ENCODE measurements at regions not wholly inside any gene's neighbourhood (a gene's known extent, or its start where the extent isn't known, plus 50 kb on each side); places are given as distances from the start of the nearest gene placed in this dataset.

DNA sequence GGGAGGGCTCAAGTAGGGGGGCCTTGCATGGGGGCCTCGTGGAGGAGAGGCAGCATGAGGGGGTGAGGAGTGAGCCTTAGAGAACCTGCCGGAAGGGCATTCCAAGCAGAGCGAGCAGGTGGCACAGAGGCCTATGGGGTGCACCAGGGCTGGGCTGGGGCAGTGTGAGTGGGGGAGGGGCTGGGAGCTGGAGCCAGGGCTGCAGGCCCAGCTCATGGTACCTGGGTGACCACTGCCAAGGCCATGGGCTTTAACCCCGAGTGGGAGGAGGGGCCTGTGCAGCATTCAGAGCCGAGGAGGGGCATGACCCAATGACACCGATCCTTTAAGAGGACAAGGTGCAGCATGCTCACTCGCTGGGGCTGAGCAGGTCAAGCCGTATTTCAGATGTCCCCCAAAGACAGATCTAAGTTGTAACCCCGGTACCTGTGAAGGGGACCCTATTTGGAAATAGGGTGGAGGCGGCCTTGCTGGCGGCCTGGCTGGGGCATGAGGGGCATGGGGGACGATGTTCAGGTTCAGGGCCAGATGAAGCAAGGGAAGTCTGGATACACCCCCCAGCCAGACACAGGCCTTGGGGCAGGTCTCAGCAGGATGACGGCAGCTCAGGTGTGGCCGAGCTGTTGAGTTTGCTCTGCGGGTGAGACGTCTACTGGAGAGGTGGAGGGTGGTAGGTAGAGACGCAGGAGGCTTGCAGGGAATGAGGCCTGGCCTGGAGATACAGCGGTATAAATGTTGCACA lies 137.0 kb downstream of the CPZ start:
- TF ChIP-seq, protein P1, sequence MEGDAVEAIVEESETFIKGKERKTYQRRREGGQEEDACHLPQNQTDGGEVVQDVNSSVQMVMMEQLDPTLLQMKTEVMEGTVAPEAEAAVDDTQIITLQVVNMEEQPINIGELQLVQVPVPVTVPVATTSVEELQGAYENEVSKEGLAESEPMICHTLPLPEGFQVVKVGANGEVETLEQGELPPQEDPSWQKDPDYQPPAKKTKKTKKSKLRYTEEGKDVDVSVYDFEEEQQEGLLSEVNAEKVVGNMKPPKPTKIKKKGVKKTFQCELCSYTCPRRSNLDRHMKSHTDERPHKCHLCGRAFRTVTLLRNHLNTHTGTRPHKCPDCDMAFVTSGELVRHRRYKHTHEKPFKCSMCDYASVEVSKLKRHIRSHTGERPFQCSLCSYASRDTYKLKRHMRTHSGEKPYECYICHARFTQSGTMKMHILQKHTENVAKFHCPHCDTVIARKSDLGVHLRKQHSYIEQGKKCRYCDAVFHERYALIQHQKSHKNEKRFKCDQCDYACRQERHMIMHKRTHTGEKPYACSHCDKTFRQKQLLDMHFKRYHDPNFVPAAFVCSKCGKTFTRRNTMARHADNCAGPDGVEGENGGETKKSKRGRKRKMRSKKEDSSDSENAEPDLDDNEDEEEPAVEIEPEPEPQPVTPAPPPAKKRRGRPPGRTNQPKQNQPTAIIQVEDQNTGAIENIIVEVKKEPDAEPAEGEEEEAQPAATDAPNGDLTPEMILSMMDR (IDR thresholded peaks at IDR 0.05; ENCODE audit: control extremely low read depth, extremely low read depth) = no peak
- Histone ChIP-seq H3K9me3 (ENCODE audit: control insufficient read depth in 4 of 4, insufficient read depth in 3 of 4, low read length in 3 of 4) (peaks cover 0 to 13% (median 0%) of the 10 kb centered on the region in 4 donors), H3K27me3 (ENCODE audit: control insufficient read depth in 3 of 3, insufficient read depth in 3 of 3, low read length in 2 of 3) (peaks cover 4 to 12% (median 5%) of the 10 kb centered on the region in 3 donors), H3K36me3 (ENCODE audit: control insufficient read depth in 4 of 4, insufficient read depth in 4 of 4, low read length in 4 of 4) (no peaks in the 10 kb centered on the region), H3K4me1 (ENCODE audit: control insufficient read depth in 5 of 5, insufficient read depth in 5 of 5, low read length in 5 of 5) (no peaks in the 10 kb centered on the region), H3K9ac (ENCODE audit: insufficient read depth in 1 of 2, low read length in 2 of 2) (no peak overlapping the region), H3K4me3 (no peak overlapping the region), H3K27ac (ENCODE audit: low read depth in 1 of 2, low read length in 1 of 2) (no peak overlapping the region)
- ATAC-seq (ENCODE audit: insufficient read depth, low FRiP score) (no peak), DNase-seq (no peak)
- 88 to 92% methylated on average over 17 to 18 of the region's 18 CpGs for WGBS, 2 donors

DNA sequence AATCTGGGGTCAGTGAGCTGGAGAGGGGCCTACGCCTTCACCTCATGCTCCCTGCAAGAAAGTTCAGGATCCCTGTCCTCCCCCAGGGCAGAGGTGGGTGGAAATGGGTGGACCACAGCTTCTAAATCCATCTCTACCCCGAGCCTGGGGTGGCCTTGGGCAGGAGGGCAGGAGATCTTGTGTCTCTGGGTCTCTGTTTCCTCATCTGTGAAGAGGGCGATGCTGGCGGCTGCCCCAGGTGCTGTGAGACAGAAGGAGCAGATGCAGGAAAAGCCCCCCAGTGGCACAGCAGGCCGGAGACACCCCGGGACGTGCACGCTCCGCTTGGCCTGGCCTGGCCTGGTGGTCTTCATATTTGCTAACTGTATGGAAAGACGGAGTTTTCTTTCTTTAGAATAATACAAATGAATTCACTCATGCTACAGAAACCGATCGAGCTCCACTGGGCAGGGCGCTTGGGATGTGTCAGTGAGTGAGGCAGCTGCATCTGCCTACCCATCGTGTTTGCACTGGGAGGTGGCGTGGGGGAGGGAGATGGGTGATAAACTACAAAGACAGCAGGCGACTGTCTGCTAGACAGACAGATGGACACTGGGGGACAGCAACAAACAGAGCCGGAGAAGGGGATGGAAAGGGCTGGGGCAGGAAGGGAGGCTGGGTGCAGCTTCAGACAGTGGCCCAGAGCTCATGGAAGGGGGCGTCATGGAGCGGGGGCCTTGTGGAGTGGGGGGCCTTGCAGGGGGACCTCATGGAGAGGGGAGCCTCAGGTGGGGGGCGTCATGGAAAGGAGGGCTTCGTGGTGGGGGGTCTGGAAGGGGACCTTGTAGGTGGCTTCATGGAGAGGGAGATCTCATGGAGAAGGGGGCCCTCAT lies 136.2 kb downstream of the CPZ start:
- Histone ChIP-seq H3K27me3 (ENCODE audit: control insufficient read depth in 3 of 3, insufficient read depth in 3 of 3, low read length in 2 of 3) (peaks cover 5 to 15% (median 6%) of the 10 kb centered on the region in 3 donors), H3K9ac (ENCODE audit: insufficient read depth in 1 of 2, low read length in 2 of 2) (no peak overlapping the region), H3K36me3 (ENCODE audit: control insufficient read depth in 4 of 4, insufficient read depth in 4 of 4, low read length in 4 of 4) (no peaks in the 10 kb centered on the region), H3K9me3 (ENCODE audit: control insufficient read depth in 4 of 4, insufficient read depth in 3 of 4, low read length in 3 of 4) (peaks cover 0 to 9% (median 0%) of the 10 kb centered on the region in 4 donors), H3K4me1 (ENCODE audit: control insufficient read depth in 5 of 5, insufficient read depth in 5 of 5, low read length in 5 of 5) (no peaks in the 10 kb centered on the region), H3K27ac (ENCODE audit: low read depth in 1 of 2, low read length in 1 of 2) (no peak overlapping the region), H3K4me3 (no peak overlapping the region)
- DNase-seq (no peak), ATAC-seq (ENCODE audit: insufficient read depth, low FRiP score) (no peak)
- 80 to 85% methylated on average over 21 of the region's 21 CpGs for WGBS, 2 donors
- TF ChIP-seq, protein P1 (IDR thresholded peaks at IDR 0.05; ENCODE audit: control extremely low read depth, extremely low read depth) = no peak

DNA sequence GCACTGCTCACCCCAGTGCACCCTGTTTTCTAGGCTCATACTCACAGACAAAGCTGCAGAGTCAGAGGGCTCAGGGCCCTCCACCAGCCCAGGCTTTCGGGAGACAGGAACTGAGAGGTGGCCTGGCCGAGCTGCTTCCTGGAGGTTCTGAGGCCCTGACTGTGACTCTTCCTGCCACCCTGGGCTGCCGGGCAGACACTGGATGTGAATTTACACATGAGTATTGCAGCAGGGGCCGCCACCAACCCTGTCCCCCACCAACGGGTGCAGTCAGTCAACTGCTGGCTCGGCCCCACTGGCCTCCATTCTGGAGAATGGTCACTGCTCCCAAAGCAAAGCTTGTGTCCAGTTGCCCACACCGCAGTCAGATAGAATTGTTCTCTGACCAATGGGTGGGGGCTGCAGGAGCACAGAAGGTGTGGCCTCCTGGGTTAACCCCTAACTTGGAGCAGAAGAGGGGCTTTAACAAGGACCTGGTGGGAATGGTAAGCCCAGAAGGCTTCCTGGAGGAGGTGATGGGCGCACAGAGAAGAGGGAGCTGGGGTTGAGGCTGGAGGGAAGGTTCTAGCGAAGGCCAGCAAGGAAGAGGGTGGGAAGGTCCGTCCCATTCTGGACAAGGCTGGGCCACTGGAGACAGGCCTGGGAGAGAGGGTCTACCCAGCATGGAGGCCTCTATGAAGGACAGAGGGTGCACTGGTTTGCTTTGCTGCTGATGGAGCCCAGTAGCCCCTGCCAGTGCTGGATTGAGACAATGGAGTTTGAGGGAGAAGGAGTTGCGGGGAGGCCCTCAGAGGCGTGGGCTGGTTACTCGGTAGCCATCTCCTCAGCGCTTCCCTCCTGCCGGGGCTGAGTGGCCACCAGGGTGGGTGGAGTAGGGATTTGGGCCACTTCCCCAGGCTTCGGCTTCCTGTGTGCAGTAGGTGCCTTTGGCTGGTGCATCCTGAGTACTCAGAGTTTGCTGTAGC lies 135.3 kb downstream of the CPZ start:
- no peak for DNase-seq
- Histone ChIP-seq H3K27me3 (ENCODE audit: control insufficient read depth in 3 of 3, insufficient read depth in 3 of 3, low read length in 2 of 3) (peaks cover 5 to 15% (median 6%) of the 10 kb centered on the region in 3 donors), H3K4me1 (ENCODE audit: control insufficient read depth in 5 of 5, insufficient read depth in 5 of 5, low read length in 5 of 5) (no peaks in the 10 kb centered on the region), H3K9me3 (ENCODE audit: control insufficient read depth in 4 of 4, insufficient read depth in 3 of 4, low read length in 3 of 4) (peaks cover 0 to 15% (median 0%) of the 10 kb centered on the region in 4 donors), H3K36me3 (ENCODE audit: control insufficient read depth in 4 of 4, insufficient read depth in 4 of 4, low read length in 4 of 4) (no peaks in the 10 kb centered on the region), H3K27ac (ENCODE audit: low read depth in 1 of 2, low read length in 1 of 2) (no peak overlapping the region), H3K9ac (ENCODE audit: insufficient read depth in 1 of 2, low read length in 2 of 2) (no peak overlapping the region), H3K4me3 (no peak overlapping the region)
- ATAC-seq (ENCODE audit: insufficient read depth, low FRiP score) = no peak
- TF ChIP-seq, protein P1 (IDR thresholded peaks at IDR 0.05; ENCODE audit: control extremely low read depth, extremely low read depth) = no peak
- WGBS, 2 donors = 57 to 67% methylated on average over 16 of the region's 16 CpGs

All from lung (tissue), 11 donors.